ENCODE measurements at regions not wholly inside any gene's neighbourhood (a gene's known extent, or its start where the extent isn't known, plus 50 kb on each side); places are given as distances from the start of the nearest gene placed in this dataset.
"Not testable (repeated sequence)": the region's sequence is repeated elsewhere in the genome, so short reads cannot be mapped to it uniquely, and the experiment has no call there.

DNA sequence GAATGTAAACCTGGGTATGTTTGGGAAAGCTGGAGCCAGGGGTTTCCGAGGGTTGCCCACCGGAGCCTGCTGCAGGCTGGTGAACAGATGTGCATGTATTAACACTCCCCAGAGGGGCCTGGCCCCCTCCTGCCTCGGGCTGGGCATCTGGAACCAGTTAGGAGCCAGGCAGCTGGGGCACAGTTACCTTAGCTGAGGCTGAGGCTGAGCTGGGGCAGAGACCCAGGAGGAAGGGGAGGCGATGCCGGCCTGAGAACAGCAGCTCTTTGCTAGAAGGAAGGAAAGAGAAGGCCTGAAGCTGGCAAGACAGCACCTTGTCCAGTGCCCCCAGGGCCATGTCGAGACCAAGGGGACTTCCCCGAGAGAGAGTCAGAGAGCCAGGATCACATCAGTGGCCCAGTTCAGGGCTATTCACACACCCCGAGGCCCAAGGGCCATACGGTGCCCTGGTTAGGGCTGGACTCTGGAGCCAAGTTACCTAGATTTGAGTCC, 65.8 kb downstream of the RMI2 start:
- Histone ChIP-seq H3K36me3 (ENCODE audit: insufficient read depth) (no peaks in the 10 kb centered on the region), H3K4me3 (ENCODE audit: low read depth, low read length) (no peak overlapping the region), H3K27ac (ENCODE audit: low read depth) (no peak overlapping the region), H3K4me1 (ENCODE audit: insufficient read depth) (no peaks in the 10 kb centered on the region)
- no peak for DNase-seq (ENCODE audit: extremely low spot score)
- 85% methylated on average over 9 of the region's 9 CpGs for WGBS

DNA sequence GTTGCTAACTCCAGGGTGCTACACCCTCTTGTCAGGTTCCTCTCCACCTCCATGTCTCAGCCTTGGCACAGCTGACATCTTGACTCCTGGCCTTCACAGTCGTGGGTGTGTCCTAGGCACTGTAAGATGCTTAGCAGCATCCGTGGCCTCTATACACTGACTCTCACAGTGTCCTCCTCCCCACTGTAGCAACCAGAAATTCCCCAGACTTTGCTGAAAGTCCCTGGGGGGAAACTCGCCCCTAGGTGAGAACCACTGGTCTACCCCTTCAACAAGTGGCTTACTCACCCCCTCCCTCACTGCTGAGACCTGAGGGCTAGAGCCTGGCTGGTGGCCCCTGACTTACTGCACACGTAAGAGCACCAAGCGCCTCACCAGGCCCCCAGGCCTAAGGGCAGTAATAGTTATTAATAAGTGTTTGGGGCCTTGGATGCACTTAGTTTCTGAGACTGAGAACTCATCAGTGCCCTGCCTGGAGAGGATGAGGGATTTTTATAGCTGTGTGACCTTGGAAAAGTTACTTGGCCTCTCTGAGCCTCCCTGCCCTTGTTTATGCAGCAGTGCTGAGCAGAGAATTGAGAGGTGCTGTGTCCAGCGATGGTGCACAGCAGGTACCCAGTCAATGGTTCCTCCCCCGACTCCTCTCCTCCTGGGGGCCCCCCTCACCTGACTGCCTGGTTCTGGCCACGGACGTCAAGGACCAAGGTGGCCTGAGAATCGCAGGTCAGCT, 67.1 kb downstream of the RMI2 start:
- H3K4me3 ChIP-seq (ENCODE audit: low read depth, low read length): no peak overlapping the region
- DNase-seq (ENCODE audit: extremely low spot score): no peak
- H3K27ac ChIP-seq (ENCODE audit: low read depth): no peak overlapping the region
- no peaks in the 10 kb centered on the region for H3K36me3 ChIP-seq (ENCODE audit: insufficient read depth)
- WGBS: 86% methylated on average over 10 of the region's 10 CpGs
- no peaks in the 10 kb centered on the region for H3K4me1 ChIP-seq (ENCODE audit: insufficient read depth)

DNA sequence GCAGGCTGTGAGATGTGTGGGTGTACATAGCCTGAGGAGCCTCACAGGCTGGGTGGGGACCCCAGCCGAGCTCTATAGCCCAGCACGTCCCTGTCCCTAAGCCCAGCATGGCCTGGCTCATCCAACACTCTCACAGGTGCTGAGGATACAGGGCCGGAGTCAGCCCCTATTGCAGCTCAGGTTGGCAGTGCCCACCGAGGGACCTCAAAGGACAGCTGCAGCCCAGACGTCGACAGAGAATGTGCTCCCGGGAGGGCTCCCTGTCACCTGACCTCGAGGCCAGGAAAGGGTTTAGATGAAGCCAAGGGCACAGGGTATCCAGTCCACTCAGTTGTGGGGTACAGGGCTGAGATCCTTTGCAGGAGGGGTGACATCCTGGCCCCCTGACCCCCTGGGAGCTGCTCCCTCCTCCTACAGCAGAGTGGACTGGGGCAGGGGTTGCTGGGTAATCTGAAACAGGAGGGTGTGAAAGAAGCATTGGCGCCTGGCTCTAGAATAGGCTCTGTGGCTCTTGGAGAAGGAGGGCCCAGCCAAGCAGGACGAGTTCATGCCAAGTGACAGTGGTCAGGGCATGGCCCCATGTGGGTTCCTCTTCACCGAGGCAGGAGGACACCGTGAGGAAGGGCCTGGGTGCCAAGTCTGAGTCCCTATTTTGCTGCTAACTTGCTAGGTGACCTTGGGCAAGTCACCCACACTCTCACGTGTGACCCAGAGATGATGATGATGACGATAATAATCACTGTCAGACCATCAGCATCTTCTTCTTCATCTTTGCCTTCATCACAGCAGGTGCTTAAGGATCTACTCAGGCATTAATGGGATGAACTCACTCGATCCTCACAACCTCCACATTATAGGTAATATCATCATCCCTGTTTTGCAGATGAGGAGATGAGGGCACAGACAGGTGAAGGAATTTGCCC, 68.0 kb downstream of the RMI2 start:
- WGBS: 88% methylated on average over 15 of the region's 15 CpGs
- DNase-seq (ENCODE audit: extremely low spot score): no peak
- Histone ChIP-seq H3K36me3 (ENCODE audit: insufficient read depth) (no peaks in the 10 kb centered on the region), H3K4me3 (ENCODE audit: low read depth, low read length) (no peak overlapping the region), H3K4me1 (ENCODE audit: insufficient read depth) (no peaks in the 10 kb centered on the region), H3K27ac (ENCODE audit: low read depth) (no peak overlapping the region)

DNA sequence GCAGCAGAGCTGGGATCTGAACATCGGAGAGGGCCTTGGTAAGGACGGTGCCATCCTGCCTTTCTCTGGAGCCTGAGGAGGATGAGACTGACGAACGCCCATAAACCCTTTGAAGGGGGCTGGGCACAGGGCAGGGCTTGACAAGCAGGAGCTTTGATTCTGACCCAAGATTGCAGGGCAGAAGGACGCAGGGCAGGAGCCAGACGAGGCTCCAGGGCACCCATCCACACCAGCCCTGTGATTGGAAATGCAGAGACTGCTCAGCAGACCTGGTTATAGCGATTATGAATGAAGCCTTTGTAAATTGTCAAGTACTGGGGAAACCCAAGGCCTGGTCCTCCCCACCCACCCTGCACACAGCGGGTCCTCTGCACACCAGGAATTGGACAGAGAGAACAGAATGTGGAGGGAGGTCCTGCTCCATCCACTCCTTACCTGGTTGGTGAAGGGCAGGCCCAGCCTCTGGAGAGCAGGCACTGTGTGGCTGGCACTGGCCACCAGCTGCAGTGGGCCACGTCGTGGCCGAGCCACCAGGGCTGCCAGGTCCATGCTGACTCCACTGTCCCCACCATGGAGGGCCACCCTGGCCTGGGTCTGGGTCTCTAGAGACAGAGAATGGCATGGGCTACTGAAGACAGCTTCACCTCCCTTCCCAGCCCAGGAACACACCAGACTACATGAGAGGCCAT, 68.8 kb downstream of the RMI2 start:
- no peaks in the 10 kb centered on the region for H3K4me1 ChIP-seq (ENCODE audit: insufficient read depth)
- H3K27ac ChIP-seq (ENCODE audit: low read depth): no peak overlapping the region
- no peak overlapping the region for H3K4me3 ChIP-seq (ENCODE audit: low read depth, low read length)
- DNase-seq (ENCODE audit: extremely low spot score): no peak
- WGBS: 91% methylated on average over 11 of the region's 11 CpGs
- H3K36me3 ChIP-seq (ENCODE audit: insufficient read depth): no peaks in the 10 kb centered on the region

DNA sequence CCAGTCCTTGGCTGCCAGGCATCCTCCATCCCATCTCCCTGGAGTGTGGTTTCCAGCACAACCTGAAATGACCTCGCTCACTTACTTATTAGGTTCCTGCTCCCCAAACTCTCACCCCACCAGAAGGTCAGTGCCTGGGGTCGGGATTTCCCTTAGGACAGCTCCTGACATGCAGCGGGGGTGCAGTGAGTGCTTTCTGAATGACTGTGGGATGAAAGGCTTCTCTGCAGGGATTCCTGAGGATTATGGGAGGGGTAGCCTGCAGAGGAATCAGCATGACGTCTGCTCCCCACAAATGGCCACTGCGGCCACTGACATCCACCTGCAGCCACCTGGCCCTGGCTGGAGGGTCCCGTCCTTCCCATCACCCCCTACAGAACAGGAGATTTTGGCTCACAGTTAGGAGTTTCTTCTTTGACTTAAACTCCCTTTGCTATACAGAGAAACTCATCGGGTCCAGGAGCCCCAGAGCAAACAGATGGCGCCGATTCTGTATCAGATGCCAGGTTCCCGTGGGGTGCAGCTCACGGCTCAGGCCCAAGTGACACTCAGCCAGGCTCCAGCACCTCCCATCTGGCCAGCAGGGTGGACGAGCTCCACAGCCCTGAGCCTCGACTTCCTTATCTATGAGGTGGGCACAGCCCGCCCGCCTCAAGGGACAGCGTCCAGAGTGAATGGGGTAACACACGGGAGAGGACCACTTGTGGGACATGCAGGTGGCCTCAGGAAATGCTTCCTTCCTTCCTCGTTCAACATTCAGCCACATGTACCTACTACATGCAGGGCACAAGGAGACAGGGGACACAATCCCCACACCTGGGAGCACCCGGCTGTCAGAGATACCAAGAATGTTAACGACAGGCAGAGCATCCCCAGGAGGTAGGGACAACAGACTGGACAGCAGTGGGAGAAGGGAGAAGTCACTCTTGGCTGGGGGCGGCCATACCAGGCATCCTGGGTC, 69.8 kb downstream of the RMI2 start:
- Histone ChIP-seq H3K27ac (ENCODE audit: low read depth) (no peak overlapping the region), H3K36me3 (ENCODE audit: insufficient read depth) (no peaks in the 10 kb centered on the region), H3K4me1 (ENCODE audit: insufficient read depth) (no peaks in the 10 kb centered on the region), H3K4me3 (ENCODE audit: low read depth, low read length) (no peak overlapping the region)
- WGBS: 72% methylated on average over 21 of the region's 21 CpGs
- no peak for DNase-seq (ENCODE audit: extremely low spot score)

DNA sequence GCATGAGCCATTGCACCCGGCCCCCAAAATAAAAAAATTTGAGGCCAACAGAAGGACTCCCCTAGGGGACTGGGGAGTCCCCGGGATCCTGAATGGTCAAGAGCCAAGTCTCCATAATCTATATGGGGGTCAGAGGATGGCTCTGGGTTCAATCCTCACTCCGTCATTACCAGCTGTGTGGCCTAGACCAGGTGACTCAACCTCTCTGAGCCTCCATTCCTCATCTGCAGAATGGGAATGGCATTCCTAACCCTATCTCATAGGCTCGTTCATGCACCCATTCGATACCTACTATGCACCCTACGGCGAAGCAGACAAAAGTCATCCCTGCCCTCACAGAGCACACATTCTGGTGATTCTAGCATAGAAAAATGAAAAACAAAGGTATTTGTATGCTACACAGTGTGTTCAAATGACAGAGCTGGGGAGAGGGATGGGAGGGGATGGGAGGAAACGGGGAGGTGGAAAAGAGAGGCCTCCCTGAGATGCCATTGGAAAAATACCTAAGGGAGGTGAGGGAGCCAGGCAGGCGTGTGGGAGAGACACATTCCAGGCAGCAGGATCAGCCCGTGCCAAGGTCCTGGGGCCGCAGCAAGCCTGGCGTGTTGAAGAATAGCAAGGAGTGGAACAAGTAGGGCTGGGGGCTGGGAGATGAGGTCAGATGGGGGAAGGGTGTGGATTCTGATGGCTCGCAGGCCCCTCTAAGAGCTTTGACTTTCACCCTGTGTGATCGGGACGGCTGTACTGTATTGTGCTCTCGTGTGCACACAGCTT, 71.2 kb downstream of the RMI2 start:
- DNase-seq (ENCODE audit: extremely low spot score): no peak
- H3K27ac ChIP-seq (ENCODE audit: low read depth): no peak overlapping the region
- no peaks in the 10 kb centered on the region for H3K4me1 ChIP-seq (ENCODE audit: insufficient read depth)
- H3K4me3 ChIP-seq (ENCODE audit: low read depth, low read length): no peak overlapping the region
- 86% methylated on average over 16 of the region's 16 CpGs for WGBS
- H3K36me3 ChIP-seq (ENCODE audit: insufficient read depth): no peaks in the 10 kb centered on the region

DNA sequence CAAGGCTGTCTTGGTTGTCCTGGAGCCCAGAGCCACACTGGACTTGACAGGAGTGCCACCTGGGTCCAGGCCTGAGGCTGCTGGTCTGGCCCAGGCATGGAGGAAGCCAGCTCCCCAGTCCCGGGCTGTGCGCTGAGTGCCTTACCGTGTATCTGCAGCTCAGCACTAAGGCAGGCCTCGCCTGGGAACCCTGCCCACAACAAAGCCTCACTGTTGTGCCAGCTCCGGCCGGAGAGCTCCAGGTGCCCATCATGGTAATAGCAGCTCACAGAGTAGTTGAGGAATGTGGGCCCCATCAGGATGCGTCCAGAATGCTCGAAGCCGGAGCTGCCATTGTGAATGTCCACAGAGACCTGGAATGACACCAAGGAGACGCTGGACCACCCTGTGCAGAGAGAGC, 72.2 kb downstream of the RMI2 start:
- H3K4me3 ChIP-seq (ENCODE audit: low read depth, low read length): no peak overlapping the region
- H3K4me1 ChIP-seq (ENCODE audit: insufficient read depth): no peaks in the 10 kb centered on the region

DNA sequence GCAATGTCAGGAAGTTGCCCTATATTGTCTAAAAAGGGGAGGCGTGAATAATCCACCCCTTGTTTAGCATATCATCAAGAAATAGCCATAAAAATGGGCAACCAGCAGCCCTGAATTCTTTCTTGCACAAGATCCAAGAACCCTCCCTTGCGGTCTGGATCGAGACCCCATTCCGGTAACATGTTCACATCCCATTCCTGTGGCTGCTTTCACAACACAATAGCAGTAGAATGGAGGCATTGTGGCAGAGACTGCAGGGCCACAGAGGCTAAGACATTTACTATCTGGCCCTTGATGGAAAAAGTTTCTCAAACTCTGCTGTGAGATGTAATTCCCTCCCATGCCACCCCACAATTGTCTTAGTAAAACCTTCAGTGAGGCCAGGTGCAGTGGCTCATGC, 73.2 kb downstream of the RMI2 start:
- no peak for DNase-seq (ENCODE audit: extremely low spot score)
- WGBS: 86% methylated on average over 4 of the region's 4 CpGs
- H3K36me3 ChIP-seq (ENCODE audit: insufficient read depth): no peaks in the 10 kb centered on the region
- no peak overlapping the region for H3K4me3 ChIP-seq (ENCODE audit: low read depth, low read length)
- H3K4me1 ChIP-seq (ENCODE audit: insufficient read depth): no peaks in the 10 kb centered on the region
- no peak overlapping the region for H3K27ac ChIP-seq (ENCODE audit: low read depth)

More for the DNA sequence above, 72.2 kb downstream of the RMI2 start:
- Histone ChIP-seq H3K27ac (ENCODE audit: low read depth) (no peak overlapping the region), H3K36me3 (ENCODE audit: insufficient read depth) (no peaks in the 10 kb centered on the region)
- no peak for DNase-seq (ENCODE audit: extremely low spot score)
- 81% methylated on average over 10 of the region's 10 CpGs for WGBS

DNA sequence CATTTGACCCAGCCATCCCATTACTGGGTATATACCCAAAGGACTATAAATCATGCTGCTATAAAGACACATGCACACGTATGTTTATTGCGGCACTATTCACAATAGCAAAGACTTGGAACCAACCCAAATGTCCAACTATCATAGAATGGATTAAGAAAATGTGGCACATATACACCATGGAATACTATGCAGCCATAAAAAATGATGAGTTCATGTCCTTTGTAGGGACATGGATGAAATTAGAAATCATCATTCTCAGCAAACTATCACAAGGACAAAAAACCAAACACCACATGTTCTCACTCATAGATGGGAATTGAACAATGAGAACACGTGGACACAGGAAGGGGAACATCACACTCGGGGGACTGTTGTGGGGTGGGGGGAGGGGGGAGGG, 74.8 kb downstream of the RMI2 start:
- not testable (repeated sequence) for H3K36me3 ChIP-seq (ENCODE audit: insufficient read depth); H3K4me3 ChIP-seq (ENCODE audit: low read depth, low read length); DNase-seq (ENCODE audit: extremely low spot score); H3K4me1 ChIP-seq (ENCODE audit: insufficient read depth); H3K27ac ChIP-seq (ENCODE audit: low read depth)
- 89% methylated on average over 4 of the region's 4 CpGs for WGBS

DNA sequence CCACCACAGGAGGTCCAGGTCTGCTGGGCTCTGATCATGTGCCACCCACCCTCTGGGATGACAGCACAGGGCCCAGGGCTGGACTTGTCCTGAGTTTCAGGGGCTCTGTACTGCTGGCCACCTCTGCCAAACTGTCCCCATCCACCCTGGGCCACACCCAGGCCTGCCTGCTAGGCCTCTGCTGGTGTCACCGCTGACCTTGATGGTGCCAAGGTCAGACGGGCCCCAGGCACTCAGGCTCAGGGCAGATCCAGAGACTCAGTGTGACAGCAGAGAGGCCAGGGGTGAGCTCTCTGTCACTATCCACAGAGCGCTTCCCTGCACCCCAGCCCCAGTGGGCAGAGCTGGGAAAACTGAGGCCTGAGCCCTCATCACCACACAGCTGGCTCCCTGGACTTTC, 75.6 kb downstream of the RMI2 start:
- H3K36me3 ChIP-seq (ENCODE audit: insufficient read depth): no peaks in the 10 kb centered on the region
- H3K27ac ChIP-seq (ENCODE audit: low read depth): no peak overlapping the region
- no peaks in the 10 kb centered on the region for H3K4me1 ChIP-seq (ENCODE audit: insufficient read depth)
- H3K4me3 ChIP-seq (ENCODE audit: low read depth, low read length): no peak overlapping the region
- no peak for DNase-seq (ENCODE audit: extremely low spot score)
- WGBS: 98% methylated on average over 3 of the region's 3 CpGs

DNA sequence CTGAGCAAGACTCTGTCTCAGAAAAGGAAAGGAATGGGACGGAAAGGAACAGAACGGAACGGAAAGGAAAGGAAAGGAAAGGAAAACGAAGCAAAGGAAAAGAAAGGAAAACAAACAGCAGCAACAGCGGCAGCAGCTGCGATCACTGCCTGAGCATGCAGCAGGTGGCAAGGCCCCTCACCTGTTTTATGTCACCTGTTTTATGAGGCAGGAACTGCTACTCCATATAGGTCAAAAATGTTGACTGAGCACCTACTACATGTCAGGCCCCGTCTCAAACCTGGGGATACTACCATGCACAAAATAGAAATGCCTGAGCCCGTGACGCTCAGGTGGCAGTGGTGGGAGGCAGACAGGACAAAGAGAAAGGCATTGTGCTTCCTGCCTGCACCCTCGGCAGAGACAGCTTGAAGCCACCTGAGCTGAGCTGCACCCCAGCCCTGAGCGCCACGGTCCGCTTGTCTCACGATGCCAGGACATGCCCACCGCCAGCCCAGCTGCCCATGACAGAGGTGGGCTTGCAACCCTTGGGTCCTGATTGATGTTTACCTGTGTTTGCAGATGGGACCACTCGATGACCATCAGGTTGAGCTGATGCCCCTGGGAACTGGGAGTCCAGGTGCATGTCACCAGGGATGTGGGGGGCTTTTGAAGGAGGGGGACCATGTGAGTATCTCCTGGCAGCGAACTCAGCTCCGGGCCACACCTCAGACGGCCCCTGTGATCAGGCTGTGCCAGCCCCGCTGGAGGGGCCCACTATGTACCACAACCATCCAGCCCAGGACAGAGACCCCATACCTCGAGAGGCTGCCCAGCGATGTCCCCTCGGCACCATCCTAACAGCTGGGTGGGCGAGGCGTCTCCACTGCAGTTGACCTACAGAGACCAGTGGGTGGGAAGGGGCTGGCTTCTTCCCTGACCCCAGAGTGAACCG, 77.4 kb downstream of the RMI2 start:
- WGBS: 89% methylated on average over 26 of the region's 26 CpGs
- no peak overlapping the region for H3K4me3 ChIP-seq (ENCODE audit: low read depth, low read length)
- no peak for DNase-seq (ENCODE audit: extremely low spot score)
- no peaks in the 10 kb centered on the region for H3K36me3 ChIP-seq (ENCODE audit: insufficient read depth)
- no peaks in the 10 kb centered on the region for H3K4me1 ChIP-seq (ENCODE audit: insufficient read depth)
- no peak overlapping the region for H3K27ac ChIP-seq (ENCODE audit: low read depth)

All from urinary bladder (tissue), 3 donors.